ENCODE measurements at regions not wholly inside any gene's neighbourhood (a gene's known extent, or its start where the extent isn't known, plus 50 kb on each side); places are given as distances from the start of the nearest gene placed in this dataset.

- no peak for DNase-seq
Measured at GRCh38 chr11:13105237-13105844, 96.2 kb downstream of the RASSF10 start.

- no peak for DNase-seq
Measured at GRCh38 chr11:13107544-13108044, 98.5 kb downstream of the RASSF10 start.

DNA sequence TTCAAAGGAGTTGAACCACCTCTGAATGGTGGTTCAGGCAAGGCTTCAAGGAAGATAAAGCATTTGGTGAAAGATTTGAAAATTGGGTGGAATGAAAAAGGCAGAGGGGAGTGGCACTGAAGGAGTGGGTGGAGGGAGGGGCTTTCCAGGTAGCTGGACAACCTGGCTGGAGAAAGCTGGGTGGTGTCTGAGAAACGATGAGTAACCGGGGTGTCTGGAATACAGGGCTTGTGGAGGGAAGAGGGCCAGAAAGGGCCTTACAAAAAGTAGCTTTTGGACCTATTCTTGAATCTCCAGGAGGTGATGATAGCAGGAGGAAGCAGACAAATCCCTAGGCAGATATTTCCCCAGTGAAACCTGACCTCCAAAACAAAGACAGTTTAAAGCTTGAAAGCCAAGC, 99.3 kb downstream of the RASSF10 start:
- DNase-seq = no peak

DNA sequence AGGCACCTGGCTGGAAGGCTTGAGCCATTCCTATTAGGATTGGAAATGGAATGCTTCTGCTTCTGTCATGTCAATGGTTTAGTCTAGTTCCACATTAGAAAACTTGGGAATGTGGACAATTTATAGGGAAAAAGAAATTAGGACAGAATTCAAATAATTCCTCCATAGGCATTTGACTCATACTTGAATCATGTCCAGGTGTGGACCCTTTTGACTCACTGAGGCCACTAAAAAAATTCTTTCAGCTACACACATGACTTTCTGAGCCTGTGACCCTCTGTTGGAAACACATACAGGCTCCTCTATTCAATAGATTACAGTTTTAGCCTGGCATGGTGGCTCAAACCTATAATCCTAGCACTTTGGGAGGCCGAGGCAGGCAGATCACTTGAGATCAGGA, 100.5 kb downstream of the RASSF10 start:
- no peak for DNase-seq

DNA sequence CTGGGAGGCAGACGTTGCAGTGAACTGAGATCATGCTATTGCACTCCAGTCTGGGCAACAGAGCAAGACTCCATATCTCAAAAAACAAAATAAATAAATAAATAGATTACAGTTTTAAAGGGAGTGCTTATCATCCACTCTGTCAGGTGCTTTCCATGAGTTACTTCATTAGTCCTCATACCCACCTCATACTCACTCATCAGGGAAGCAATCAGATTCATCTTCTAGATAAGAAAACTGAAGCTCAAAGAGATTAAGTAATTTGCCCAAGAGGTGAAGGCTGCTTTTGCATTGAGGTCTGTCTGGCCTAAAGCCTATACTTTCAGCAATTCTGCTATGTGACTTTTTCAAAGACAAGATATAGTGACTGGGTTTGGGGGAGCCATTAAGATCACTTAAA, 101.0 kb downstream of the RASSF10 start:
- DNase-seq = no peak

DNA sequence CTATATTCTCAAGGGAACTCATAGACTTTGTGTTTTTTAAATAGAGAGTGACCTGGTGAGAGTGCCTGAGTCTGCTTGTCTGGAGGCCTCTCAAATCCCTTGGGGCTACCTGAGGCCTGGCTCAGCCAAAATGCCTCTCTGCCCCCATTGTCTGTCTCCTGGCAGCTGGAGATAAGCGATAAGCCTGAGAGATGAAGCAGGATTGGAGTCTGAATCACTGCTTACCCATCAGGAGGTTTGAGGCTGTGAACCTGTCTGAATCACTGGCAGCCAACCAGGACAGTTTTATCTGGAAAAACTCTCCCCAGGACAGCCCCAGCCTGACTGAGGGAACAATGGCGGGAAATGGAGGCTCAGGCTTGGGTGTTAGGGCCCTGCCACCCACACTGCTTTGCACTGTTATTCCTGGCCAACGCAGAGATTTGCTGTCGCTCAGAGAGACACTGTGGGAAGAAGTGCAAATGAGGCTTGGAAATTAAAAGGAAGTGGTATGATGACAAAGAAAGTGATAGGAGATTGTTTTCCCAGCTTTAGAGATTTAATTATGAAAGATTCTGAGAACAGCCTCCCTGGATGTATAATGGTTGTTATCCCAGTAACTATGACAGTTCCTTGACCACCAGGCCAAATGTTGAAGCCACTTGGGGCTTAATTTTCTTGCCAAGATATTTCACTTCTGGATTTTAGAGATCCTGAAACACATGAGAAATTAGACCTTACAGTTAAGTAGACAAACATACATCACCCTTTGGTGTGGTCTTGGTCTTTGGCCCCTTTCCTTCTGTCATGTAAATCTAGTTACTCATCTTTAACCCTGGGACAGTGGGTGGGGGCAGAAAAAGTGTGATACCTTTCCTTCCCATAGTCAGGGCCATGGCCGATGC, 102.1 kb downstream of the RASSF10 start:
- DNase-seq = no peak

- DNase-seq = no peak
Measured at GRCh38 chr11:13111813-13112130, 102.7 kb downstream of the RASSF10 start.

GRCh38 chr11:13114566-13115379, 105.7 kb downstream of the RASSF10 start:
- no peak for DNase-seq

- no peak for DNase-seq
Measured at GRCh38 chr11:13115380-13115675, 106.2 kb downstream of the RASSF10 start.

GRCh38 chr11:13116491-13116890, 107.4 kb downstream of the RASSF10 start:
- no peak for DNase-seq

DNA sequence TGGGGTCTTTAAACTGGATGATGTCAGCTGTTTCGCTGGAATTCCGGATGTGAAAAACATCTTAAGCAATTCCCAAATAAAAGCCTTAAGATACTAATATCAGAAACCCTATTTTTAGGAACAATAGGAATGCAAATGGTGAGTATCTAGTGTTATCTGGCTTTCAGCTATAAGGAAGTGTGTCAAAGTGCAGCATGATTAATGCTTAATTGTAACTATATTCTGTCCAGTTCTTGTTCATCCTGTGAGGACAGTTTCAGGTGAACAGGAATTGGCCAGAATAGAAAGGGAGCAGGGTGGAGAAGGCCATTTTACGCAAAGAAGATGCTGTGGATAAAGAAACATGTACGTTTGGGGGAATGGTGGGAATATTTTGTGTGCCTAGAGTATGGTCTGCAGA, 108.2 kb downstream of the RASSF10 start:
- DNase-seq = no peak

DNA sequence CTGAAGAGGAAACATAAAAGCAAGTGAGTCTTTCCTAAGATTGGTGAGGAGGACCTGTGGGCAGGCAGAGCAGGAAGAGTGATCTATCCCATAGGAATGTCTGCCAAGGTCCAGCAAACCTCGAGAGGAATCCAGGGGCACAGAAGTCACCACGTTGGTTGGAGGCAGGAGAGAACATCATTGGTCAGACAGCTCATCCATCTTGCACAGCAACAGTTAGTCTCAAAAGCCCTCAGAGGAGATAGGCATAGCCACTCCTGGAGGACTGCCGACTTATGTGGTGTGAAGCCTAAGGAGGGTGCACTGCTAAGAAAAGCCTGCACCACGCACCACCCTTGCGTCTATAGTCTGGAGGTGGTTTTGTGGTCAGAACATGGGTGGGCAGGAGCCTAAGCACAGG, 109.1 kb downstream of the RASSF10 start:
- DNase-seq = no peak

DNA sequence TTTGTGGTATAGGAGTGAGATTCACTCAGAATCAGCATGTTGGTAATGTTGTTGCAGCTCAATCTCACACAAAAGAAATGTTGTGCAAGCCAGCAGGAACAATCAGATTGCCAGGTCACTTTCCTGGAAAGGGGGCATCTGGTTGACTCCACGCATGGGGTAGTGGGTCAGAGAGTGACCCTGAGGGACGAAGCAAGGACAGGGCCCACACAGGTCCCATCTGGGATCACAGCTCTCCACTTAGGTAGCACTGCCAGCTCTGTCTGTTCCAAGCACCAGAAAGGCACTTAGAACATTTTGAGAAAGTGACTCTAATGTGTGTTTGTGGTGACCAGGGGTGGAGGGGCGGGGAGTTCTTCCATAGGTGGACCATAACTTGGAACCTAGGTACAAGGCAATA, 109.5 kb downstream of the RASSF10 start:
- no peak for DNase-seq

GRCh38 chr11:13119361-13119760, 110.2 kb downstream of the RASSF10 start:
- no peak for DNase-seq

DNA sequence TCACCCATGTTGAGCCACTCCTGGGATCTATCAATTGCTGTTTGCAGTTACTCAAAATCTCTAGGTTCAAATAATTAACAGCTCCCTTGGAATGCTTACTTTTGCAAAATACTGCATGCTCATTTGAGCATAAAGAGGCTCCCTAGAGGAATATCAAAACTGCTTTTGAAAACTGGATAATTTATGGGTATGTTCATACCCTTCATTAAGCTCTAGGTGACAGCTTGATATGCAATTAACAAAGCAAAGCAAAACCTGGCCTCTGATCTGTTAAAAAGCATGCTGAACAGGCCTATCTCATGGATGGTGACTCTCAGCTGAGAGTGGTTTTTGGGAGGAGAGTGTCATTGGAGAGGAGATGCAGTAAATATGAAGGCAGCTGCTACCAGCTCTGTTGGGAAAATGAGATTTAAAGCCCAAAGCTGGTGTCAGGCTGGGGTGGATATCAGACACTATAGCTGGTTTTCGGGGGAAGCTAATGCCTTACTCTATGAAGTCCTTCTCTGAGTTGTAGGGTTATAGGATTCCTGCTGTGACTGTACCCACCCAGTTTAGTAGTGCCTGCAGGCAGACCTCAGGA, 110.9 kb downstream of the RASSF10 start:
- no peak for DNase-seq

DNA sequence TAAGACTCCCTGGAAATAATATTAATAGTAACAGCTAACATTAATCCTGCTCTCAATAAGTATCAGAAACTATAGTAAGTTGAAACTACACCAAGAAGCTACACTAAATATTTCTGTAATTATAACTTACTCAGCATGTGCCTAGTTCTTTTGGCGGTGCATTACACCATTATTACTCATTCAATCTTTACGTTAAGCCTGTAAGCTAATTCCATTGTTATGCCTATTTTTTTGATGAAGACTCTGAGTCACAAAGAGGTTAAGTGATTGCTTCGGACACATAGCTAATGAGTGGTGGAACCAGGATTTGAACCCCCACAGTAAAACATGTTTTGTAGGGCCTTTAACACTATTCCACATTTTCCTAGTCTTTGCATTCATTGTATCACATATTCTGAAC, 111.6 kb downstream of the RASSF10 start:
- DNase-seq = no peak

GRCh38 chr11:13126430-13126829, 117.3 kb downstream of the RASSF10 start:
- no peak for DNase-seq

DNA sequence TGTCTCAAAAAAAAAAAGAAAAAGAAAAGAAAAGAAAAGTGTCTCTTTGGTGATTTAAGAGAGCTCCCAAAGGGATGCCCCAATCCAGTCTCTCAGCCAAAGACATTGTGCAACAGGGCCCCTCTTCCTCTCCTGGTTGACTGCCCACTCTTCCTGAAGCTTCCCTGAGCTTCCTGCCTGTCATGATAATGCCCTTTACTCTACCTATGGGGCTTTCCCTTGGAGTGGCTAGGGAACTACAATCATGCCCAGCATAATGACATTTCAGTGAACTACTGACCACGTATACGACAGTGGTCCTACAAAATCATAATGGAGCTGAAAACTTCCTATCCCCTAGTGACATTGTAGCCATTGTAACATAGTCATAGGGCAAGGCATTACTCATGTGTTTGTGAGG, 118.0 kb downstream of the RASSF10 start:
- no peak for DNase-seq

DNA sequence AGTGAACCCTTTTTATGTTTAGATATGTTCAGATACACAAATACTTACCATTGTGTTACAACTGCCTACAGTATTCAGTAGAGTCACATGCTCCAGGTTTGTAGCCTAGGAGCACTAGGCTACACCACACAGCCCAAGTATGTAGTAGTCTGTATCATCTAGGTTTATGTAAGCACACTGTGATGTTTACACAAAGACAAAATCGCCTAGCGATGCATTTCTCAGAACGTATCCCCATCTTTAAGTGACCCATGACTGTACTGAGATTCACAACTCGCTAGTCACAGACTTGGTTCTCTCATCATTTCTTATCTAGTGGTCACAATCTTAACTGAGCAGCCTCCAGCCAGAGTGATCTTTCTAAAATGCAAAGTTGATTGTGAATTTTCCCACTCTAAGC, 119.2 kb downstream of the RASSF10 start:
- no peak for DNase-seq

DNA sequence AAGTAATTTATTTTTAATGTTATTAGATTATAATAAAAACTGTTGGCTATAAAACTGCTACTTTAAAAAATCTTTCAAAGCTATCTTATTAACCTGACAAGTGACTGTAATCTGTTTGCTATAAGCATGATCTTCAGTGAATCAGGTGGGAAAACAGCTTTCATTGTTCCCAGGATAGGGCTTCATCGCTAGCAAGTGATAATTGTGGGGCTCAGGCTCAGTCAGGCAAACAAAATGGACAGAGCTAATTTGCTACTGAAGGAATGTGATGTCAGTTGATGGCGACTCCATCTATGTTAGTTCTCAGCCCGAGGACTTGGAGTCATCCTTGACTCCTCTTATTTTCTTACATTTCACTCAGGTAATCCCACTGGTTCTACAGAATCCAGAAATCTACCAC, 125.0 kb downstream of the RASSF10 start:
- DNase-seq = no peak

DNA sequence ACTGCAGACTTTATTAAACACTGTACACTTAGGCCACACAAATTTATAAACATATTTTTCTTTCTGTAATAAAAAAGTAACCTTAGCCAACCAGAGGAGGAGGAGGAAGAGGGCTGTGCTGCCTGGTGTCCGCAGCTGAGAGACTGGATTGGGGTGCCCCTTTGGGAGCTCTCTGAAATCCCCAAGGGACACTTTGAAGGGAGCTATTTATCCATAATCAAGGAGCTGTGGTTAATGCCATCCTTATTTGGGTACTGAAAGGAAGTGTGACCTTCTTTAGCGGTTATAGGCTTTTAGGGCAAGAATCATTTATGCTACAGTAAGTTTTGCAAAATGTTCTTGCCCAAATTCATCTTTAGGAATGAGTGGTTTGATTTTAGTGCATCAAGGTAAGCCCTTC, 125.8 kb downstream of the RASSF10 start:
- DNase-seq = no peak

DNA sequence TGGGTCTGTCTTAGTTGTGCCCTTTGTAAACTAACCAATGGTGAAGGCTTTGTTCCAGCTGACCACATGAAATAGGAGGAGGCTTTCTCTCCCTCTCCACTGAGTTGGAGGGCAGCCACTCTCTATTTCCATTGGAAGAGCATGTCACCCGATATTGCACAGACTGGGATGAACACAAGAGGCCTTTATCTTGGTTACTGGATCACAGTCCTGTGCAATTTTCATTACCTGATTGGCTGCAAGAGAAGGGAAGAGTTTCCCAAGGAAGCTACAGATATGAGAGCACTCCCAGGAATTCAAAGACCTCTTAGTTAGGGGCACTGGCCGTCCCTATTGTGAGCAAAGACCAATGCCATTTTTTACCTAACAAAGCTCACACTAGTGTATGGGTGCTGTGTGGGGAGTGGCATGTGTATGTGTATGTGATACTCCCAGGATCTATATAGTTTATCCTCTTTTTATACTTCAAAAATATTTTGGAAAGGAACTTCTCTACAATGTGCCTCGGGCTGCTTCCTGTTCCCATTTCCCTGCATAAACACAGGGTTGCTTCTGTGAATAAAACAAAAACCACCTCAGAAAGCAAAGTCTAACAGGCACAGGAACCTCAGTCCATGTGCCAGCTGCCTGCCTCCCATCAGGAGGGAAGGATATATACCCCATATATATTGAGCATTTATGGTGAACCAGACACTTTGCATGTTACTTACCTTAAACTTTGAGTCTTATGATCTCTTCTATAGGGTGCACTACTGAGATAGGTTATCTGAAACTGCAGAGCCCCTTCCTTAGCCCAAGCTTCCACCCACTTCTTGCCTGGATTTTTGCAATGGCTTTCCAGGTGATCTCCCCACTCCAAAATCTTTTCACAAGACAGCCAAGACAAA, 126.5 kb downstream of the RASSF10 start:
- no peak for DNase-seq

- DNase-seq = no peak
Measured at GRCh38 chr11:13136272-13136596, 127.1 kb downstream of the RASSF10 start.

Measured in stimulated activated CD8-positive, alpha-beta memory T cell treated with anti-CD3 and anti-CD28 coated beads, Interleukin-4, amount 100 ng/mL, for 48 hours (primary cell).